ENCODE measurements at regions not wholly inside any gene's neighbourhood (a gene's known extent, or its start where the extent isn't known, plus 50 kb on each side); places are given as distances from the start of the nearest gene placed in this dataset.

DNA sequence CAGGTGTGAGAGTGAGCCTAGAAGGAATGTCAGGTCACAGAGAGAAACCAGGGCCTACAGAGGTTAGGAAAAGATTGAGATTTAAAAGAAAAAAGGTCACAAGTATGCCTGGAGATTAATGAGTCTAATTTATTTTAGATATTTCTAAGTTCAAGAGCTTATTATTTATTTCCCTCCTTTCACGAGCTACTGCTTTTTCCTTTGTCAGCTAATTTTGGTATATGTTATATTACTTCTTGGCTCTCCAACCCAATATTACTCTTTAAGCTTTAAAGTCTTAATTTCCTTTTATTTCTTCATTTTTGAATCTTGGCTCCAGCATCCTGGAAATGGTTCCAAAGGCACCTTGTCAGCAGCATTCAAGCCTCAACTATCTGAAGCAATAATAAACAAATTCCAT is 109.5 kb upstream of the MIS18BP1 start:
- intact Hi-C loops (cut with DNase I), result no loop called here
- no peaks in the 10 kb centered on the region for H3K9me3 ChIP-seq
- 28 to 41% (median 38%) methylated on average over 1 of the region's 1 CpG for WGBS, 3 donors

GRCh38 chr14:45361727-45362126 is 108.7 kb upstream of the MIS18BP1 start:
- no peaks in the 10 kb centered on the region for H3K4me1 ChIP-seq (ENCODE audit: insufficient read depth)
- TF ChIP-seq POLR2A (IDR thresholded peaks at IDR 0.05), result no peak
- no peak for TF ChIP-seq EP300 (IDR thresholded peaks at IDR 0.05)
- no peak for TF ChIP-seq CTCF (IDR thresholded peaks at IDR 0.05)
- no peaks in the 10 kb centered on the region for H3K27me3 ChIP-seq
- DNase-seq, result no peak
- no peak overlapping the region for H3K4me3 ChIP-seq
- H3K9me3 ChIP-seq, result no peaks in the 10 kb centered on the region
- H3K27ac ChIP-seq, result no peak overlapping the region
- H3K36me3 ChIP-seq, result no peaks in the 10 kb centered on the region
- 83 to 87% (median 87%) methylated on average over 2 of the region's 2 CpGs for WGBS, 3 donors
- intact Hi-C loops (cut with DNase I), result no loop called here

More for the DNA sequence above, 109.5 kb upstream of the MIS18BP1 start:
- no peak overlapping the region for H3K4me3 ChIP-seq
- no peaks in the 10 kb centered on the region for H3K36me3 ChIP-seq
- no peak for DNase-seq
- H3K27ac ChIP-seq, result no peak overlapping the region
- H3K27me3 ChIP-seq, result no peaks in the 10 kb centered on the region
- H3K4me1 ChIP-seq (ENCODE audit: insufficient read depth), result no peaks in the 10 kb centered on the region
- no peak for TF ChIP-seq EP300 (IDR thresholded peaks at IDR 0.05)
- TF ChIP-seq CTCF (IDR thresholded peaks at IDR 0.05), result no peak
- no peak for TF ChIP-seq POLR2A (IDR thresholded peaks at IDR 0.05)

GRCh38 chr14:45359746-45360145 is 106.7 kb upstream of the MIS18BP1 start:
- TF ChIP-seq EP300 (IDR thresholded peaks at IDR 0.05) (no peak), POLR2A (IDR thresholded peaks at IDR 0.05) (no peak), CTCF (IDR thresholded peaks at IDR 0.05) (no peak)
- no peak for DNase-seq
- intact Hi-C loops (cut with DNase I), result no loop called here
- no peaks in the 10 kb centered on the region for H3K27me3 ChIP-seq
- no peaks in the 10 kb centered on the region for H3K36me3 ChIP-seq
- 81 to 93% (median 89%) methylated on average over 3 of the region's 3 CpGs for WGBS, 3 donors
- no peak overlapping the region for H3K4me3 ChIP-seq
- no peaks in the 10 kb centered on the region for H3K9me3 ChIP-seq
- H3K27ac ChIP-seq, result no peak overlapping the region
- H3K4me1 ChIP-seq (ENCODE audit: insufficient read depth), result no peaks in the 10 kb centered on the region

DNA sequence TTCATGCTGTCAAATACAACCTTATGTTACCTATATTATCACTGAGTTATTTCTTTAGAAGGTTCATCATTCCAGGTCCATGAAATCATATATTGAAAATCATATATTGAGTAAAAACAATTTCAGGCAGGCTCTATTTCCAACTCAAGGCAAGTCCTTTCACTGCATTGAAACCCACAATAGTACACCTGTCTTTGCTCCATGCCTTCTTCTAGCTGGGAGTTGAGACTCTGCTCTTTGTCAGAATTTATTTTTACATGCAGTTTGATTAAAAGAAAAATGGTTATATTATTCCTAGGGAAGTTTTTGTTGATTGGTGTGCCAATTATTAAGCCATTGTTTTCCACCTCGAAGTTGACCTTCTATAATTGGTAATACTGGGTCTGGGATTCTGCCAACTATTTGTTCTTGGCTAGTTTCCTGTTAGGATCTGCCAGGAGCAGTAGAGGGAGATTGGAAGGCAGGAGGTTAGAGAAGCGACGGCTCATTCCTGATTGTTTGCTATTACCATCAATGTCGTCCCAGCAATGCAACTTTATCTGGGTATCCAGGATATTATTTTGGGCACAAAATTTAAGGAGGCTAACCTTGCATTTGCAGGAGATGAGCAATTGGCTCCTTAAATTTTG is 79.5 kb upstream of the MIS18BP1 start:
- H3K4me1 ChIP-seq (ENCODE audit: insufficient read depth), result no peaks in the 10 kb centered on the region
- H3K27me3 ChIP-seq, result no peaks in the 10 kb centered on the region
- 7 to 16% (median 9%) methylated on average over 4 of the region's 4 CpGs for WGBS, 3 donors
- intact Hi-C loops (cut with DNase I), result no loop called here
- H3K9me3 ChIP-seq, result no peaks in the 10 kb centered on the region
- no peak for DNase-seq
- no peak for TF ChIP-seq CTCF (IDR thresholded peaks at IDR 0.05)
- TF ChIP-seq EP300 (IDR thresholded peaks at IDR 0.05), result no peak
- no peak for TF ChIP-seq POLR2A (IDR thresholded peaks at IDR 0.05)
- no peaks in the 10 kb centered on the region for H3K36me3 ChIP-seq
- no peak overlapping the region for H3K4me3 ChIP-seq
- no peak overlapping the region for H3K27ac ChIP-seq

All from ovary (tissue), 7 donors.